Activated T-helper 9 cell treated with anti-CD3 and anti-CD28 coated beads, Interleukin-2, amount 50 U/mL, for 16 hours (primary cell): ENCODE measurements at regions not wholly inside any gene's neighbourhood (a gene's known extent, or its start where the extent isn't known, plus 50 kb on each side); places are given as distances from the start of the nearest gene placed in this dataset.
A peak's percentile ranks its signal among the peaks of the same experiment; 100 is the strongest.

Source experiments
- DNase-seq: peaks from one replicate; pipeline ENCODE4 v3.0.0-alpha.2; 2020; ENCODE audit warnings: low read depth

DNA sequence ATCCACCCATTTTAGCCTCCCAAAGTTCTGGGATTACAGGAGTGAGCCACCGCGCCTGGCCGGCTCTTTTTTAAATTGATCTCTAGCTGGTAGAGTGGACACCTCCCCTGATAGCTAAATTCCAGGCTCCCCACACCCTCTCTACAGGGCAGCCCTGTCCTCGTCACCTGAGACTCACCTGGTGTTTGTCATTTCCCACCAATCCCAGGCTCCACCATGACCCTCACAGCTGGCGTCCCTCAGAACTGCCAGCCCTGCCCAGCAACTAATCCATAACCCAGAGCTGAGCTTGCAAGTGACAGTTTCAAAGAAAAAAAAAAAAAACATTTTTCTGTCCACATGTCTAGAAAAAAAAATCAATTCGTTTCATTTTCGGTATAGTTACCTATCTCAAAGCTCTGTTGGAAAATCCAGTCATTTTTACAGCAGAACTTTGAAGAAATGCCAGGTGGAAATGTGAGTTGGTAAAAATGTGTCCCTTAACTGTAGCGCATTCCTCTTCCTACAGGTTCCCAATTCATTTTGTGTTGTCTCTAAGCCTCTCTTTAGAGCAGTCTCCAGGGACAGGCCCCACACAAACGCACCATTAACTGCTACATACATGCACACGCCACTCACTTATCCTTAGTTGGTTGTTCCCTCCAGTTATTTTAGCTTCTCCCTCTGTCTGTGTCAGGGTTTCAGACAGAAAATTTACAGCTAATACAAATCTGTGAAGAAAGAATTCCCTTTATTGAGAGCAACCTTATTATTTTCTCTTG, 294.7 kb downstream of the FBXO15 start:
- DNase-seq: no peak

DNA sequence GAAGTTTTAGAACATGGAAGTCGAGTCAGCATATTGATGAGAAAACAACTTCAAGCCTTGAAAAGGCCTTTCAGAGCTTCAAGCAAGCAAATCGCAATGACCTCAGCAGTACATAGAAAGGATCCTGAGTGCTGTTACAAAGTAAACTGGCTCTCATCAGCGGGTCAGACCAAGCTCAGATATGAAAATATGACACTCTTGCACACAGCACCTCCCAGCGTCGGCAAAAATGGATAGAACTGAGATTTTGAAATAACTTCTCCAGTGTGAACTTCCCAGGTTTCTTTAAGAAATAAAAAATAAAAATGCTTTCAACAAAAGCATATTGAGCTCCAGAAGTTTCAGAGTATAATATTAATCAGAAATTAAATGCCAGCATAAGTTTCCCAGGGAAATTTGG, 296.9 kb downstream of the FBXO15 start:
- no peak for DNase-seq

DNA sequence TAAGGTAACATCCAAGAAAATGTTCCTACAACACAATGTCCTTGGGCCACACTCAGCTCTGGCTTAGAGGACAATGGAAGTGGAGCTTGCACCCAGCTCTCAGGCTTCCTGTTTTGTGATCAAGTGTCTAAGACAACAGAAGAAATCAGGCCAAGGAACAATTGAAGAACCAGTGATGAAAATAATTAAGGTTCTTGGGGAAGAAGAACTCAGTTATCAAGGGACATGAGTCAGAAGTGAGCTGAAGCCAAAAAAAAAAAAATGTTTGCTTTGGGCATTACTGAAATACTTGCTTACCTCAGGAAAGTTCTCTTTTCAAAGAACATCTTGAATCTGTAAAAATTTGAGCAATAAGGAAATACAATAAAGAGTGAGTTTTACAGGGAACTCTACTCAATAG, 299.0 kb downstream of the FBXO15 start:
- DNase-seq: no peak

DNA sequence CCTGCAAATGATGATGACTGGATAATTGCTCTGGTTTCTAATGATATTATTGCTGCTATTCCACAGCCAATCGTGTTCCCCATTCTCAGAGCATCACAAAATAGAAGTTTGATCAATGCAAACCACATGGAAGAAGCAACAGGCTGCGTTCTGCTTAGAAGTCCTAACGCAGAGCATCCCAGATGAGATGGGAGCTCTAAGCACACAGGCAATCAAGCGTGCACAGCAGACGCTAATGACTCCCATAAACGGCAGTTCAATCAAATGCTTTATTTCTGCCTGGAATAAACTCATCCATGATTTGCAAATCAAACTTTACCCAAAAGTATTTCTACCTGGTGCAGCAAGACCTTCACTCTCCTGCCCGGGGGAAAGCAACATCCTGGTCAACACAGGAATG, 304.2 kb downstream of the FBXO15 start:
- no peak for DNase-seq

DNA sequence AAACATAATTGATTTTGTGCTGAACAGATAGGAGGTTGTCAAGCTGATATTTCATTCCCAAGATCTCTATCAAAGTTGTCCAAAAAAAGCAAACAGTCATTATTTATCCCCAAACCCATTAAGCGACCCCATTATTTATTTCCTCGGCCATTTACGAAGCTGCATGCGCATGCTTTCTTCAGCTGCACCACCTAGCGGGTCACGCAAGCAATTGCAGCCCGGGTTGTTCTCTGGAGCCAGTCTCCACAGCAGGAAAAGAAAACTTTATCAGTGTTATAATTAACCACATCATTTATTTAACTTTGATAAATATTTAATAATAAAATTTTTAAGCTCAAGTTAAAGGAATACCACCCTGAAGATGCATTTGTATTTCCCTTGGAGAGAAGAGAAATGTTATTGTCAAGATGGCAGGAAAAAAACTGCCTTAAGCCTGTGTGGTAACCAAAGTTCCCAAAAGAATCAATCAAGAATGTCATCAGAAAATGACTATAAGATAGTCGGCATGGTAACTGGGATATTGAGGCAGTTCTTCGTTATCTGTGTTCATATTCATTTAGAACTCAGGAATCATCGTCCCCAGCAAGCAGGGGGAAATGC, 304.7 kb downstream of the FBXO15 start:
- DNase-seq: peak; percentile 3

DNA sequence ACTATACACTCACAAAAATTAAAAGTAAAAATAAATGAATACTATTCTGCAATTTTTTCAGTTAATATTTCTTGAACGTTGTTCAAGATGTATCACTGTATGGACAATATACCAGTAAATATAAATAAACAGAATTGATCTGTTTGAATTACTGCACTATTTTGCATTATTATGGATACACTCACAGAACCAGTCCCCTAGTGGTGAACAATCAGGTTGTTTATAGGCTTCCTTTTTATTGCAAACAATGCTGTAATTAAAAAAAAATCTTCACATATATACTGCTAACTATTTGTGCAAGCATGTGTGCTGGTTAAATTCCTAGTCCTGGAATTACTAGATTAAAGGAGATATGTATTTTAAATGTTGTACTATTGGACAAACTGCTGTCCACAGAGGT, 306.0 kb downstream of the FBXO15 start:
- DNase-seq: no peak

DNA sequence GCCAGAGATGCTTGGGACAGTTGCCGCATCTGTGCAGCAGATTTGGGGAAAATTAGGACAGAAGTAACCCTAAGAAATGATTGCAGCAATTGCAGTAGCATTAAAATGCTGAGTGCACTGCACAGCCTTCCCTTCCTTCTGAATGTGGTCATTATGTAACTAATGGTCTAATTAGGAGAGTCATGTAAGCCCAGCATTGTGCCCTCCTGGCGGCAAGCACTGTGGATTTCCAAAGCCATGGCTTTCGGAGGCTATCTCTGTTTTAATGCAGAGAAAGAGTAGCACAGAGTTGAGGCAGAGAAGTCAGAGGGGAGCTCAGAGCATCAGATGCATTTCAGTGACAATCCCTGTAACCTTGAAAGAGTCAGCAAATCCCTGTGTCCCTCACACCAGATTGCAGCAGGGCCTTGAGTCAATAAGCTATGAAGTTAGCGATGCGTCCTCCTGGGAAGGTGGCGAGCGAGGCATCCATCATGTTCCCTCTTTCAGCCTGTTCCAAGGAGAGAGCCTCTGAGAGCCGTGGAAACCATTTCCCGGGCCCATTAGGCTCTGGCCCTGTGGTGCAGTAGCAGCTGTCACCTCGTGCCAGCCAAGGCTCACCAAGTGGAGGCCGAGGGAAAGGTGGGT, 307.2 kb downstream of the FBXO15 start:
- no peak for DNase-seq

DNA sequence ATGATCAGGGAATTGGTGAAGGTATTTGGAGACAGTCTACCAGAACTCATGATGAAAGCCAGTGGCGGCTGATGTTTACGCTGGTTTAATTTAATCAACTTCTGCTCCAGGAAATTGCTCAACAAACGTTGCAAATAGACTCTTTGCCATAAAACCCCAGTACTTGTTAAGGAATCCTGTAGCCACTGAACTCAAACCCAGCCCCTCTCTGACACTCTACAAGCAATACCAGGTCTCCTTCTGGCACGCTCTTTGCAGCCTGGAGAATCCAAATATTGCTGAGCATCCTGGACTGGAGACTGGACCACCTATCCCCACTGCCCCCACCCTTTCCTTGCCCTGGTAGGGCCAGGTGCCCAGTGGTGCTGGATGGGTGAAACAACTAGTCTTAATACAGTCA, 308.2 kb downstream of the FBXO15 start:
- no peak for DNase-seq

DNA sequence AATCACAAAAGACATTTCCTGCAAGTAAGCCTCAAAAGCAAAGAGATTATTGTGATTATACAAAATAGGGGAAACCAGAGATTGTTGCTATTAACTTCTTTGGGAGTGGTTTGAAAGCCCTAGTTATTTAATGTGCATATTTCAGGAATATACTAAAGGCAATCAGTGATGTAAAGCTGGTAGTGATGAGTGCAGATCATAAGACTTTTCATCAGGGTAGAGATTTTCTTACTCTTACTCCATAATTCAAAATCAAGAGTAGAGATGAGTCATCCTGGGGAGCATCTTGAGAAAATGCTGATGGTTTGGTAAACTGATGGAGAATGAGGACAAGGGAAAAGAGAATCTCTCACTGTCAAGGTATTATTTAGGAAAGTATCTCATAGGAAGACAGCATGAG, 309.5 kb downstream of the FBXO15 start:
- no peak for DNase-seq

DNA sequence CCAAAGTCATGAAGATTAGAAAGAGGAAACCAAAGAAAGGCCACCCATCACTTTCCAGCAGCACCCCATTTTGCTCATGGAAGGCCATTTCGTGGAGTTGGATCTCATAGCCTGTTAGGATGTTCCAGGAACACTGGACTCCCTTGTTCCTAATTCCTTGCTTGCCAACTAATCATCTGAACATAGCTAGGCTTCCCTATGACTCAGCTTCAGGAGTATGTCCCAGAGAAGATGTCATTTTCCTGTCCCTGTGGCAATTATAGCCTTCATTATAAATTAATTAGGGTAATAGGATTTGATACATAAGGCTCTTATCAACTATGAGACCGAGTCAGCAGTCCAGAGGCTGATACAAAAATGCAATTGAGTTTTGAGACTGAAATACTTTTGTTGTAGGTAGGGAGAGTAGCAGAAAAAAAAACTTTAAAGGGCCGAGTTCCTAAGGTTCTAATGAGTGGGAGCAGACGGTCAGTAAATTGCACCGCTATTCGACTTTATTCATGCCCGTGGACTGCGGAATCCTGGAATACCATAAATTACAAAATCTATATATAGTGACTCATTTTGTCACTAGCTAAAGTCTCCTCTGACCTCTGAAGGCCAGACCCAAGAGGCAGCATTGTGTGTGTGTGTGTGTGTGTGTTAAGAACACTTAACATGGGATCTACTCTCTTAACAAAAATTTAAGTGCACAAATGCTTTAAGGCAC, 311.8 kb downstream of the FBXO15 start:
- no peak for DNase-seq

DNA sequence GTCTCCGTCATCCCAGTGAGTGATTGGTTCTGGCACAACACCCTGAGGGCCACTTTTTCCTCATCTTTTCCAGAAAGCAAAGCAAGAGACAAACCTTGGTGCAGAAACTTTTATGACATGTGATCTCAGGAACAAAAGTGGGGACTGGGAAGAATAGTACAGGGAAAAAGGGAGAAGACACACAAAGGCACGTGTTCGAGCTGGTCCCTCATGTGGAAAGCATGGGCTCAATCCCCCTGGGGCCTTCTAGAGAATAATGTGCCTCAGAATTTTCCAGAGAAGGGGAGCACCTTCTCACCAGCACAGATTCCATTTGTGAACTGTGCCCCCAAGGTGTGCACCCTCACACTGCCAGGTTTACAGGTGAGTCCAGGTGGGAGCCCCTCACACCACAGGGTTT, 312.6 kb downstream of the FBXO15 start:
- no peak for DNase-seq

DNA sequence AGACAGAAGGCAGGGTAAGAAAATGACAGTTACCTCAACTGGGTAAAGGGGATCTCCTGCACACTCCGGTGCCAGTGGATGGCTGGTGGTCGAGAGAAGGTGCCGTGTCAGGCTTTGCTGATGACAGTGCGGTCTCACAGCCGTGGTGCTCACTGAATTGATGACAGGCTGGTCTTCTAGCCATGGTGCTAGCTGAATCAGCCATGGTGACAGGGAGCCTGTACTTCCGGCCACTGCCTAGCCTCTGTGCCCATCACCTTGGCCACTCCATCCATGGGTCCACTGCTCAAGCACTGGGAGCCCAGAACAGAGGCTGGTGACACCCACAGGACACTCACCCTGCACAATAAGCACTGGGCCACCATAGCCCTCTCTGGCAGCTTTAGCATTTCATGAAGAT, 315.9 kb downstream of the FBXO15 start:
- no peak for DNase-seq

DNA sequence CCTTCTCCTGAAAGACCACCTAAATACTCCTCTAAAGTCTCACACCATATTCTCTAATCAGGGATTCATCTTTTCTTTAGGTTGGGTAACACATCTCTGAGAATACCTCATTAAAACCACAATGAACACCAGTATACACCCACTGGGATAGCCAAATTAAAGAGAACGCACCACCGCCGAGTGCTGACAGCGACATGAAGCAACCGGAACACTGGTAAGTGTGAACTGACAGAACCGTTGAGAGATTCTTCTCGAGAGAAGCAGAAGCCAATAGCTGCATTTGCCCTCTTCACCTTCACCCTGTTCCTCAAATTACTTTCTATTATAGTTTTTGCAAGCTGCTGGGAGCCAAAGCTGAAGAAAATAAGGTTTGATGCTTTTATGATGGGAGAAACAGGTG, 318.5 kb downstream of the FBXO15 start:
- no peak for DNase-seq

DNA sequence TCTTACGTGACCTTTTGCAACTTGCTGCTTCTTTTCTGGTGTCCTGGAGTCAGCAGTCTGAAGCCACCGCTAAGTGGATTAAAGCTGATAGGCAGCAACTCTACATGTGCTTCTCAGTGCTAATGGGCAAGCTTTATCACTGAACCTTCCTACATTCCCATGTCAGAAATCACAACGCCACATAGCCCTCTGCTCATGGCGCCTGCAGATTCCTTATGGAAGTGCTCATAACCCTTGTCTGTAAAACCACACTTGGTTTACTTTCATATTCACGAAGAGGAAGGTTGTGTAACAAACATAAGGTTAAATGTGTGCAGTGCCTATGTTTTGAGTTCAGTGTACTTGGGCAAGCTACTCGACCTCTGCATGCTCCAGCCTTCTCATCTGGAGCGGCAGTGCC, 319.8 kb downstream of the FBXO15 start:
- no peak for DNase-seq

DNA sequence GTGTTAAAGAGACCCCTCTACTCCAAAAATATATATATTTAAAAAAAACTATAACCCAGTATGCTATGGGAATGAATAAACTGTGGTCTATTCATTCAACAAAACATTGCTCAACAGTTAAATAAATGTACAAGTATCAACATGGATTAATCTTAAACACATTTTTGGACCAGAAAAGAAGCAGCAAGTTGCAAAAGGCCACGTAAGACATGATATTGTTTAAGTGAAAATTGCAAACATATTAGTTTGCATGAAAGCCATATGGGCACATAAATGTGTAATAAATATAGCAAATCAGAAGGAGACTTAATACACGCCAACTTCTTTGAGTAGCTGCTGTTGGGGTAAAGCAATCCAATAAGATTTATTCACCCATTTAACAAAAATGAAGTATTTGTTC, 321.5 kb downstream of the FBXO15 start:
- no peak for DNase-seq

DNA sequence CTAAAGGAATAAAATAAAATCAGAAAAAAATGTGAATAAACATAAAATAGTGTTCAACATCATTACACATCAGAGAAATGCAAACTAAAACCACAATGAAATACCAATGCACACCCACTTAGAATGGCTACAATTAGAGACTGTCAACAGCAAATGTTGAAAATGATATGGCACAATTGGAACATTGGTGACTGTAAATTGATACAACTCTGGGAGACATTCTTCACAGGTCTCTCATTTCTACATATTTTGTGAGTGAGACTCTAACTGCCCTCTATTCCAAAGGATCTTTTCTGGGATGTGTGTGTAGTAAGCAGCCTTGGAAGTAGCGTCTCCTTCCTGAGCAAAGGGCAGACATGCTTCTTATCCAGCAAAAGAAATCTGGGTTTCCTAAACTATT, 323.0 kb downstream of the FBXO15 start:
- no peak for DNase-seq

DNA sequence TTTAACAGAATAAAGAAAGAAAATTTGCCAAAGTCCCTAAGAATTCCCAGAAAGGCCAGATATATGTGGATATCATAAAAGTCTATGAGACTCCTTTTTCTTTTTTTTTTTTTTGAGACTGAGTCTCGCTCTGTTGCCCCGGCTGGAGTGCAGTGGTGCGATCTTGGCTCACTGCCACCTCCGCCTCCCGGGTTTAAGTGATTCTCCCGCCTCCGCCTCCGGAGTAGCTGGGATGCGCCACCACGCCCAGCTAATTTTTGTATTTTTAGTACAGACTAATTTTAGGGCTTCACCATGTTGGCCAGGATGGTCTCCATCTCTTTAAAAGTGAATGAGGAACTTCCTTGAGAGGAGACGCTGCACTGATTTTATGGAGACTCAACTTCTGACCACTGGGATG, 335.2 kb downstream of the FBXO15 start:
- no peak for DNase-seq

DNA sequence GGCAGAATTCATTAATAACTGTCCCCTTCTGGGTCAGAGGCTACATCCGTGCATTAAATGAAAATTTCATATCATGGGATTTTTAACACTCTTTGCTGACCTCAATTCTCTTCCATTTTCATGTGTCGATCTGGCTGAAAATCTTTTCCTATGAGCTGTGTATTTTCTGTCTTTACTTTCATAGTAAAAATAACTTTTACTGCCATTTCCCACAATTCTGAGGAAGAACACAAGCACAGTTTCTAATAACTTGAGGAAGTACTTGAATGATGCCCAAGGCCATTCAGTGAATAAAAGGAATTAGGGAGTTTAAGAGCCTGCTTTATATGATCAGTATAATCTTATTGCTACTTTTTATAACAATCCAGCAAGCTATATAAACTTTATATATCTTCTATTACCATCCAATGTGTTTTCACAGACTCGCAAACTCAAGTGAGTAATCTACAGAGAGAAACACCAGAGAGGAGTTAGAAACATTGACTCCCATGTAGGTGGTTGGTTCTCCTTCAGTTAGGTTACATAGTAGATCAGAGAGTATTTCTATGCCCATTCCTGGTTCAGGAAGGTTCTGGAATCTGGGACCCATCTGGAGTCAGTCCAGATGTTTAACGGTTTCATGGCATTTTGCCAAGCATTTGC, 340.0 kb downstream of the FBXO15 start:
- no peak for DNase-seq

DNA sequence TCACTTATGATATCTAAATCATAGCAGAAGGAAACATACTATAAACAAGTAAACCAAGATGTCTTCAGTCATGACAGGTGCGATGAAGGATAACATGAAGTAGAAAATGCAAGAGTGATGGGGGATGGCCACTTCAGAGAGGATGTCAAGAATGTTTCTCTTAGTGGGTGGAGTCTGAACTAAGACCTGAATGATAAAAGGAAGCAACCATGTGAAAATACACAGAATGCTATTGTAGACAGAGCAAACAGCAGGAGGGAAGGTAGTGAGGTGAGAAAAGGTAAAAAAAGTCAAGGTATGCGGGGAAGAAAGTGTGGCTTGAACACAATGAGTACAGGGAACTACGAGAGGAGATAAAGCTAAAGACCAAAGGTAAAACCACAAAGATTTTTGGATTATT, 341.6 kb downstream of the FBXO15 start:
- DNase-seq: no peak

DNA sequence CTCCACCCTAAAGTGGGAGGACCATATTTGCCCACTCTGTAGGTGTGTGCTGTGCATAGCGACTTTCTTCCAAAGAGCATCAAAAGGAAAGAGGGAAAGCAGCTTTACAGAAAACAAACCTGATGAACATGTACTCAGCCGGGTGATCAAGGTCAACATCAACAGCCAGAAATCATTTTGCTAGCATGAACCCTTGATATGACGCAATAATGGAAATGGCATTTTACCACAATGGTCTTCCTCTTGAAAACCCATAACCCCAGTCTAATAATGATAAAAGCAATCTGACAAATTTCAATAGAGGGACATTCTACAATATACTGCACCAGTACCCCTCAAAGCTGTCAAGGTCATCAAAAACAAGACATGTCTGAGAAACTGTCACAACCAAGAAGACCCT, 350.2 kb downstream of the FBXO15 start:
- no peak for DNase-seq

DNA sequence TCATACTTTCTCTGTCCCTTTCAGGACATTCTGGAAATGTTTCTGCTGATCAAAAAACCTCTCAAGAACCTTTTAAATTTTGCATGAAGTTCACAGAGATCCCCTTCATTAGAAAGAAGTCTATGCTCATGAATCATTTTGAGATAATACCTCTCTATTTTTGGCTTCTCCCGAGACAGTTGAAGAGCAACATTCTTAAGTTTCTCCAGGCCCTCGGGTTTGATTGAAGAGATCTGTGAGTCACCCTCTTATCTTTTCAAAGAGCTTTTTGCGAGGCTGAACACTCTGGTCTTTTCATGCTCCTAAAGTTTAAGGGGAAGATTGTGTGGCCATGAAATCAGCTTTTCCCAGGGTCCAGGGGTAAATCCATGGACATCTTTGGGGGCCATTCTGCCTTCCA, 354.2 kb downstream of the FBXO15 start:
- DNase-seq: no peak

DNA sequence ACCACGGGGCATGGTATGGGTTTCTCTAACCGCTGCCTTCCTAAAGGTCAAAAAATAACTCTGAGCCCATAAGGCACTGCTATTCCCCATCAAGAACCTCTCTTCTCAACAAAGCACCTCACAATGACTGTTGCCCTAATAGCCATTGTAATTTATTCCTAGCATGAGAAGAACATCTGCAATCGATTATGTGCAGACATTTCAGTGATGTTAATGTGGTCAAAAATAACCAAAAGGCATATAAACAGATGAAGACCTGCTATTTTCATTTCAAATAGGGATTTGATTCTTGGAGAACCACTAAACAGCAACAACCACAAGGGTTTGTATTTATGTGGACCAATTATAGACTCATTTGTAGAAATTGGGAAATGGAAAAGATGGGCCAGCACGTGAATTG, 356.6 kb downstream of the FBXO15 start:
- DNase-seq: no peak

DNA sequence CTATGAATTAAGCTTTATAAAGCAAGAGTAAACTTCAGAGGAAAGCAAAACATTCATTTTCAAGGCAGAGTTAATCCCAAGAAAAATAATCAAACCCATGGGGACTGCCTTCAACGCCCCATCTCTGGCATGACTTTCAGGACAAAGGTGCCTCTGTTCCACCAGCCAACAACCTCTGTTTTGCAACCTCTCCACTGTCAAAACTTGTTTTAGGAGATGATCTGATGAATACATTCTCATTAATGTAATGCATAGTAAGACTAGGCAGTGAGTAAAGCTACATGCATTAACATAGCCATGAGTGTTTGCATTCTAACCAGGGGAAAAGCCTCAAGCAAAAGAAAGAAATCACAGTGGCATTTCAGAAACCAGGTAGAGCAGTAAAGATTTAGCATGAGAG, 357.0 kb downstream of the FBXO15 start:
- DNase-seq: no peak
